GM12872 (cell line): ENCODE measurements at regions not wholly inside any gene's neighbourhood (a gene's known extent, or its start where the extent isn't known, plus 50 kb on each side); places are given as distances from the start of the nearest gene placed in this dataset.

Experiments
- CTCF ChIP-seq: IDR thresholded peaks from 3 replicates; pipeline ENCODE4 v1.5.1; 2011; ENCODE audit warnings: low read depth, mild to moderate bottlenecking, low read length, moderate library complexity; ENCODE audit not compliant: insufficient read depth

DNA sequence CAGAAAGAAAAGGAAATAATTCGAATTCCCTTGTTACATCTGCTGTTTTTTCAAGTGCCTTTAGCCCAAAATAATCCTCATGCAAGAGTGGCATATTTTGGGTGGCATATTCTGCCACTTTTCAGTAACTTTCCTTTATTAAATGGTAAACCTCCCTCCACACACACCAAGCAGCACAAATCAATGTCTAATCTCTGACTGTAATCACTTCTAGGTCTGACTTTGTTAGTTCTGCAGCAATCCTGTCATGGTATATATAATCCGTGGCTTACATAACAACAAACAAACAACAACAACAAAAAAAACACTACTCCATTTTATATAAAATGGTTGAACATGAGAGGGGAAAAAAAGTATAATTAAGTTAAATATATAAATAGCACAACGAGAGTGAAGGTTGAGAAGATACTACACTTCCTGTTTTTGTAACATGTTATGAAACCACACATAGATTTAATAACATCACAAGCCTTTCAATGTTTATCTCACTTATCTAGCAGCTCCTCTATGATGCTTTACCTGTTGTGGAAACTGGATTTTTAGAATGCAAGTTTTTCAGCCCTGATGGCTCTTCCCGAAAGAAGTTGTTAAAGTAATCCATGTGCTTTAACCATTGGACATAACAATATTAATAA lies 715.4 kb downstream of the GRXCR1 start:
- TF ChIP-seq CTCF = no peak

GRCh38 chr4:43619219-43619618 lies 726.7 kb downstream of the GRXCR1 start:
- TF ChIP-seq CTCF = no peak

GRCh38 chr4:43651991-43652390 lies 759.5 kb downstream of the GRXCR1 start:
- TF ChIP-seq CTCF = no peak

GRCh38 chr4:43680421-43680820 lies 768.2 kb downstream of the KCTD8 start:
- no peak for TF ChIP-seq CTCF

- no peak for TF ChIP-seq CTCF
These were observed 766.1 kb downstream of the KCTD8 start for GRCh38 chr4:43682551-43682950.

- TF ChIP-seq CTCF = no peak
These were observed 758.5 kb downstream of the KCTD8 start for GRCh38 chr4:43690116-43690515.

- no peak for TF ChIP-seq CTCF
These were observed 754.7 kb downstream of the KCTD8 start for GRCh38 chr4:43693876-43694275.

GRCh38 chr4:43709443-43709842 lies 739.2 kb downstream of the KCTD8 start:
- no peak for TF ChIP-seq CTCF
